GM12873 (cell line): ENCODE measurements at regions not wholly inside any gene's neighbourhood (a gene's known extent, or its start where the extent isn't known, plus 50 kb on each side); places are given as distances from the start of the nearest gene placed in this dataset.

Experiments
- TF ChIP-seq, protein P1 (sequence below): IDR thresholded peaks from 2 replicates; pipeline ENCODE4 v1.5.1; 2012; ENCODE audit warnings: low read depth, mild to moderate bottlenecking, moderate library complexity, low read length, control low read depth; ENCODE audit not compliant: insufficient read depth; ENCODE audit errors: missing control alignments

DNA sequence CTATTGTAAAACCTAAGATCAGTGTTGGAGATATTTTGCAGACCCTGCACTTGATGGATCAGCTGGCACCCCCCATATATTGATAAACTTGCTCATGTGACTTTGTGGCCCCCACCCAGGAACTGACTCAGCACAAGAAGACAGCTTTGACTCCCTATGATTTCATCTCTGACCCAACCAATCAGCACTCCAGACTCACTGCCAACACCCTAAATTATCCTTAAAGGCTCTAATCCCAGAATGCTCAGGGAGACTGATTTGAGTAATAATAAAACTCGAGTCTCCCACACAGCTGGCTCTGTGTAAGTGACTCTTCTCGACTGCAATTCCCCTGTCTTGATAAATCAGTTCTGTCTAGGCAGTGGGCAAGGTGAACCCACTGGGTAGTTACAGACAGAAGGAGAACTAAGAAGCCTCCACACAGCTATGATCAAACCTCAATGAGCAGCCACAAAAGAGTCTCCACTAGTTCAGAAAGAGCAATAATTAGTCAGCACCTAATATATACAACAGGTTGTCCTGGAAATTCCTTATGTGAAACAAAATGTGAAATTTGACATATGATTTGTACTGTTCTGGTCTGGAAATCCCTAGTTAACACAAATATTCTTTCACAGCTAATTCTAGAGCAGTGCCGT lies 52.2 kb downstream of the ACTL7B start:
- TF ChIP-seq, protein P1, sequence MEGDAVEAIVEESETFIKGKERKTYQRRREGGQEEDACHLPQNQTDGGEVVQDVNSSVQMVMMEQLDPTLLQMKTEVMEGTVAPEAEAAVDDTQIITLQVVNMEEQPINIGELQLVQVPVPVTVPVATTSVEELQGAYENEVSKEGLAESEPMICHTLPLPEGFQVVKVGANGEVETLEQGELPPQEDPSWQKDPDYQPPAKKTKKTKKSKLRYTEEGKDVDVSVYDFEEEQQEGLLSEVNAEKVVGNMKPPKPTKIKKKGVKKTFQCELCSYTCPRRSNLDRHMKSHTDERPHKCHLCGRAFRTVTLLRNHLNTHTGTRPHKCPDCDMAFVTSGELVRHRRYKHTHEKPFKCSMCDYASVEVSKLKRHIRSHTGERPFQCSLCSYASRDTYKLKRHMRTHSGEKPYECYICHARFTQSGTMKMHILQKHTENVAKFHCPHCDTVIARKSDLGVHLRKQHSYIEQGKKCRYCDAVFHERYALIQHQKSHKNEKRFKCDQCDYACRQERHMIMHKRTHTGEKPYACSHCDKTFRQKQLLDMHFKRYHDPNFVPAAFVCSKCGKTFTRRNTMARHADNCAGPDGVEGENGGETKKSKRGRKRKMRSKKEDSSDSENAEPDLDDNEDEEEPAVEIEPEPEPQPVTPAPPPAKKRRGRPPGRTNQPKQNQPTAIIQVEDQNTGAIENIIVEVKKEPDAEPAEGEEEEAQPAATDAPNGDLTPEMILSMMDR, result no peak

DNA sequence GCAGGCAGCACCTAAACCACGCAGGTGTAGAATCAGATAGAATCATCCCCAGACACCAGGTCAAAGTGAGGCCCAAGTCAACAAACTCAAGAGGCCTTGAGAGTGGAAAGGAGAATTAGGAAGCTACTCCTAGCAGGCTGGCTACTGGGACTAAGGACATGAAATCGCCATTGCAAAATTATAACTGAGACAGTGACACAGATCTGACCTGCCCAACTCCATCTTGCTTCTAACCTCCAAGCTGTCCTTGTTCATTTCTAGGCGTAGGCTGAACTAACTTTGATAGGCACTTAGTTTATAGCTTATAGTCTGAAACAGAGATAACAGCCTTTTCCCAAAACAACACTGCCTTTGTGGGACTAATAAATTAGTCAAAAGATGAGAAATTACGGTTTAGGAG lies 52.8 kb downstream of the ACTL7B start:
- TF ChIP-seq, protein P1, result no peak

DNA sequence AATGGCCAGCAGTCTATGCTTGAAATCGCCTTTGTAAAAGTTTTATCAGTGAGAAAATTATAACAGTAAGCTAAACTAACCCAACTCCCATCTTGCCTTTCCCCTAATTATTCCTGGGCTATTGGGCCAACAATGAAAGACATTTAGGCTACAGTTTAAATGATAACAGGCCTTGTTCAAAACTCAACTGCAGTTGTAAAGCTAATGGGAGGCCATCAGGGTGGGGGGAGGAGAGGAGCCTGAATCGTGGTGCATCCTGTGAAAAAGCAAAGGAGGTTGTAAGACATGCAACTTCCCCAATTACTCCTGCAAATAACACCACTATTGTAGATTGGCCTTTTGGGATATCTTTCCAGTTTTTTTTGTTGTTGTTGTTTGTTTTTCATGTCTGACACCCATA lies 53.8 kb downstream of the ACTL7B start:
- TF ChIP-seq, protein P1, result no peak

DNA sequence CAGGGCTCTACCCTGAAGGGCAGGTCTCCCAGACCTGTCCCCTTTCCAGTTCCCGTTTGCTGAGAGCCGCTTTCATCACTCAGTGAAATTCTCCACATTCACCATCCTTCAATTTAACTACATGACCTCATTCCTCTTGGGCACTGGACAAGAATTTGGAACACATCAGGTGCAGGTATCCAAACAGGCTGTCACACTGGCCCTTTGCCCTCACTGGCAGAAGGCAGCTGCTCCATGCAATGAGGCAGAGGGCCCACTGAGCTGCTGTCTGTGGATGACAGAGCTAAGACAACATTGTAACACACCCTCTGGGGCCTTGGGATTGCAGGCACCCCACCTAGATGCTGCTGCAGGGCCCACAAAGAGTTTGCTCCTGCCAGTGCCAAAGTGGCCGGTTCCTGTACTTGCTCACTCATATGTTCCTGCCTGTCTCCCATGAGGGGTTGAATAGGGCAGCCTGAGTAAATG lies 55.1 kb downstream of the ACTL7B start:
- TF ChIP-seq, protein P1, result no peak

DNA sequence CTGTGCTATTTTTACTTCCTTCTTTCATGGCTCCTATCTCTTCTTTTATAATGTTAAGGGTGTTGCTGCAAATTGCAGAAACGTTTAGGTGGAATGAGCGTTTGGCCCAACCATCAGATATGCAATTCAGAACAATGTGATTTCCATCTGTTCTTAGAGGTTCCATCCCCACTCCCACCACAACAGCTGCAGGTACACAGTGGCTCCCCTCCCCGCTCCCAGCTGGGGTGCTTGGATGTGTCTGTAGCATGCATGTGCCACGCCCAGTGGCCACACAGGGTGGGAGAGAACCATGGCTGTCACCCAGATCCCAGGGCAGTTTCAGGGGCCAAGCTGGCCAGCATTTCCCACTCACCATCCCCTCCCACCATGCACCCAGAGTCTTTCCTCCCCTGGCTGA lies 62.2 kb downstream of the ACTL7B start:
- TF ChIP-seq, protein P1, result no peak

DNA sequence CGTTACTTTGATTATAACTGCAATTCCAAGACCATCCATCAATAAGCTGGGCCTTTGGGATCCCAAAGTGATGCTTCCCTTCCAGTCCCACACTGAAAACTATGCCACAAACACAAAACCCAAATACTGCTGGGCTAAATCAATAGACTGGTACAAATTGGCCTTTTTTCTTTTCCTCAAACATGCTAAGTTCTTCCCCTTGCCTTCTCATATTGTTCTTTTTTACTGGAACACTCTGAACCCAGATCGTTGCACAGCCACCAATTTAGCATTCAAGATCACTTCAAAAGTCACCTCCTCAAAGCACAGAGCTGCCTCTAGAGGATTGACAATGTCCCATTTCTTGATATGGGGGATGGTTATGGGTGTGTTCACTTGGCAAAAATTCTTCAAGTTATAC lies 66.0 kb downstream of the ACTL7B start:
- TF ChIP-seq, protein P1, result no peak

DNA sequence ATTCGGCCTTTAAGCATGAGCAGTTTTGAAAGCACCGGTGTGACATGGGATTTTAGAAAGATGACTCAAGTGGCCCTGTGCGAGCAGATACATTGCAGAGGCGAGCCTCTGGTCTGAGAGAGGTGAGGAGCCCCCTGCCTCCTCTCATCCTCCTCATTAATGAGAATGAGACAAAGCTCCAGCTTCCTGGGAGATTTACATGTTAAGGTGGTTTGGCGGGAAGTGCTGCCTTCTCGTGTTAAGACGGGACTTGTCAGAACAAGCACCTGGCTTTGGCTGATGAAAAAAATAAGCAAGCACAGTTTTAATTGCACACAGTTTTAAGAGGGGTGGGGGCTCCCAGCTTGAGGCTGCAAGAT lies 68.1 kb downstream of the ACTL7B start:
- TF ChIP-seq, protein P1, result no peak
